Epithelial cell of esophagus (primary cell): ENCODE measurements at regions not wholly inside any gene's neighbourhood (a gene's known extent, or its start where the extent isn't known, plus 50 kb on each side); places are given as distances from the start of the nearest gene placed in this dataset.

ENCODE experiments used
- DNase-seq: peaks from one replicate; pipeline ENCODE4 v3.0.0; 2010; ENCODE audit warnings: low read depth
- H3K4me3 ChIP-seq: 2 replicates; pipeline ENCODE4 v1.5.1; 2011; ENCODE audit warnings: mild to moderate bottlenecking, low read length, control low read depth
- TF ChIP-seq, protein P1 (sequence below): IDR thresholded peaks from 2 replicates; pipeline ENCODE4 v1.5.1; 2011; ENCODE audit warnings: low read depth, mild to moderate bottlenecking, low read length, control low read depth, inconsistent platforms; ENCODE audit not compliant: insufficient read depth; ENCODE audit errors: missing control alignments

DNA sequence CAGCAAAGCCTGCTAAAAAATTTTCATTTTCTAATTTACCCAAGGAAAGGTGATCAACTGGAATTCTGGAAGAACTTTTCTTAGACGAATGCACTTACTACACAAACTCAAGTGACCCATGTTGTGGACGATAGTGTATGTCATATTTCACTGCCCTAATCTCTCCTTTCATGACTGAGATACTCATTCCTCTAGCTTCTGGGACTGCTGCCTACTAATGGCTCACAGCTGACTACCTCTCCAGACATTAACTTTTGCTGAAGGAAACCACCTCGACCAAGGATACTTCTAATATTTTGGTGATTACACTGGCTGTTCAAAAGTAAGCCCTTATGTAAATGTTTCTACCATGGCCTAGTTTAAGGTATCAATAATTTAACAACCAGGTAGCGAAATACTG lies 959.9 kb upstream of the GHITM start:
- no peak overlapping the region for H3K4me3 ChIP-seq
- TF ChIP-seq, protein P1, sequence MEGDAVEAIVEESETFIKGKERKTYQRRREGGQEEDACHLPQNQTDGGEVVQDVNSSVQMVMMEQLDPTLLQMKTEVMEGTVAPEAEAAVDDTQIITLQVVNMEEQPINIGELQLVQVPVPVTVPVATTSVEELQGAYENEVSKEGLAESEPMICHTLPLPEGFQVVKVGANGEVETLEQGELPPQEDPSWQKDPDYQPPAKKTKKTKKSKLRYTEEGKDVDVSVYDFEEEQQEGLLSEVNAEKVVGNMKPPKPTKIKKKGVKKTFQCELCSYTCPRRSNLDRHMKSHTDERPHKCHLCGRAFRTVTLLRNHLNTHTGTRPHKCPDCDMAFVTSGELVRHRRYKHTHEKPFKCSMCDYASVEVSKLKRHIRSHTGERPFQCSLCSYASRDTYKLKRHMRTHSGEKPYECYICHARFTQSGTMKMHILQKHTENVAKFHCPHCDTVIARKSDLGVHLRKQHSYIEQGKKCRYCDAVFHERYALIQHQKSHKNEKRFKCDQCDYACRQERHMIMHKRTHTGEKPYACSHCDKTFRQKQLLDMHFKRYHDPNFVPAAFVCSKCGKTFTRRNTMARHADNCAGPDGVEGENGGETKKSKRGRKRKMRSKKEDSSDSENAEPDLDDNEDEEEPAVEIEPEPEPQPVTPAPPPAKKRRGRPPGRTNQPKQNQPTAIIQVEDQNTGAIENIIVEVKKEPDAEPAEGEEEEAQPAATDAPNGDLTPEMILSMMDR: no peak
- no peak for DNase-seq

DNA sequence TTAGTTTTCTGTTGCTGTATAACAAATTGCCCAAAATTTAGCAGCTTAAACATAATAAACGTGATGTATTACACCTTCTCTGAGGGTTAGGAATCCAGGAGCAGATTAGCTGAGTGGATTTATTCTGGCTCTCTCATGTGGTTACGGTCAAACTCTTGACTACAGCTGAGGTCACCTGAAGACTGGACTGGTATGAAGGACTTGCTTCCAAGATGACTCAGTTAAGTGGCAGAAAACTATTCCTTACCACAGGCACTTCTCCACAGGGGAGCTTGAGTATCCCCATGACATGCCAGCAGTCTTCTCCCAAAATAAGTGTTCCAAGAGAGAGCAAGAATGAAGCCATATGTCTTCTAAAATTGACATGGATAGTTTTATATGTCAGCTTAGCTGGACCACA lies 957.2 kb upstream of the GHITM start:
- DNase-seq: no peak
- no peak overlapping the region for H3K4me3 ChIP-seq
- TF ChIP-seq, protein P1: no peak

DNA sequence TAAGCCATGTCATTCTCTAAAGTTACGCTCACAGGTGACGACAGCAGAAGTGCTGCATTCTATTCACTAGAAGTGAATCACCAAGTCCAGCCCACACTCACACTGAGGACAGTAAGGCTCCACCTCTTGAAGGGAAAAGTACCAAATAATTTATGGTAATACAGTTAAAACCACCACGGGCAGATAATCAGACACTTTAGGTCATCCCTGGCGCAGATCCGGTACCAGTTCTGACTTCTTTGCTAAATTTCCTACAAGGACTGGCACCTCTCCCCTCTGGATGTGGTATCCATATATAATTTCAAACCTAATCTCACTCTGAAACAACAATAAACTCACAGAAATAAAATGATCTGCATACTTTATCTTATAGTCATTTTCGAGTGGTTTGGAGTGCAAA lies 954.7 kb upstream of the GHITM start:
- TF ChIP-seq, protein P1: no peak

GRCh38 chr10:83190614-83191013 lies 948.7 kb upstream of the GHITM start:
- H3K4me3 ChIP-seq: no peak overlapping the region
- TF ChIP-seq, protein P1: no peak
- DNase-seq: no peak

More for the DNA sequence above, 954.7 kb upstream of the GHITM start:
- DNase-seq: no peak
- H3K4me3 ChIP-seq: no peak overlapping the region

DNA sequence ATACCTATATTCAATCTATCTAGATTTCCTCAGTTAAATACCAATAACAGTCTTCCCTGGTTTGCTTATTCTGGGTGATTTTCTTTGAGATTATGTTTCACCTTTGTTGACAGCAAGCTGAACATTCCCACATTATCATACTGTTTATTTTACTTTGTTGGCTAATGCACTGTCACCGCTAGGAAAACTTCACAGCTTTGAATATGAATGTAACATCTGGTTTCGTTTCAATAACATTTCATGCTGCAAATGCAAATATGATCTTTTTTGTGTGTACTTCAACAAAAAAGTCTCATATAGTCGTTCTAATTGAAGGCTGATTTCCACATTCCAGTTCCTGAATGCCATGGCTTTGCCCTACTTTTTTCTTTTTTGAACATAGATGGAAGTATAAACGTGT lies 946.3 kb upstream of the GHITM start:
- no peak for DNase-seq
- TF ChIP-seq, protein P1: no peak

GRCh38 chr10:83195021-83195420 lies 944.3 kb upstream of the GHITM start:
- H3K4me3 ChIP-seq: no peak overlapping the region
- no peak for DNase-seq
- TF ChIP-seq, protein P1: no peak

More for the DNA sequence above, 946.3 kb upstream of the GHITM start:
- H3K4me3 ChIP-seq: no peak overlapping the region

- no peak overlapping the region for H3K4me3 ChIP-seq
- TF ChIP-seq, protein P1: no peak
- no peak for DNase-seq
Measured at GRCh38 chr10:83199374-83199773, 939.9 kb upstream of the GHITM start.
